Femur (tissue), 1 donor: ENCODE measurements at regions not wholly inside any gene's neighbourhood (a gene's known extent, or its start where the extent isn't known, plus 50 kb on each side); places are given as distances from the start of the nearest gene placed in this dataset.
"Not testable (repeated sequence)": the region's sequence is repeated elsewhere in the genome, so short reads cannot be mapped to it uniquely, and the experiment has no call there.

ENCODE experiments used
- DNase-seq: peaks from one replicate; pipeline ENCODE4 v3.0.0-alpha.2; 2017

GRCh38 chr1:56257726-56258125 is 321.6 kb downstream of the PLPP3 start:
- DNase-seq = no peak

- no peak for DNase-seq
Measured at GRCh38 chr1:56256153-56257000, 323.0 kb downstream of the PLPP3 start.

DNA sequence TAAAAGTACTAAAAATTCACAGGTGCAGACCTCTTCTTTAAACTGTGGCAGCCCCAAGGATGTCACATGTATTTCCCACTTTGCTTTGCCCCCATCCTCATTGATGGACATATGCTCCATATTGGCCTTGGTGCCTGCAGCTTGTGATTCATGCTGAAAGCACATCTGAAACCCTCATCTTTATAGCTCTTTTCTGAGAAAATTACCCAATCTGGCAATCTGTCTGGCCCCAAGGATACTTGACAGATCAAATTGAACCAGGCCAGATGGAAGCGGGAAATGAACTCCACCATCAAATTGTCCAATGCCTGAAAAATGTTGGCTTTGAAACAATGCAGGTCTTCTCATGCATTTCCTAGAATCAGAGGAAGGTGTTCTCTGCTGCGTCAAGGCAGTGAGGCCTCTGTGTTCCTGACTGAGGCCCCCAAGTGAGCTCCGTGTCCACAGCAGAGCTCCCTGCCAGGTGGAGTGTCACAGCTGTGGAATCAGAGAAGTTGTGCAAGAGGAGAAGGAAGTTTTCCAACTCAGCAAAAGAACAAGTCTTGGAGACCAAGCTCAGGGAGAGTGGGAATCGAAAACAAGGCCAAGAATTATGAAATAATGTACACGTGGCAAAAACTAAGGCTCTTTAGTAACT is 323.7 kb downstream of the PLPP3 start:
- peak; percentile 88 for DNase-seq

DNA sequence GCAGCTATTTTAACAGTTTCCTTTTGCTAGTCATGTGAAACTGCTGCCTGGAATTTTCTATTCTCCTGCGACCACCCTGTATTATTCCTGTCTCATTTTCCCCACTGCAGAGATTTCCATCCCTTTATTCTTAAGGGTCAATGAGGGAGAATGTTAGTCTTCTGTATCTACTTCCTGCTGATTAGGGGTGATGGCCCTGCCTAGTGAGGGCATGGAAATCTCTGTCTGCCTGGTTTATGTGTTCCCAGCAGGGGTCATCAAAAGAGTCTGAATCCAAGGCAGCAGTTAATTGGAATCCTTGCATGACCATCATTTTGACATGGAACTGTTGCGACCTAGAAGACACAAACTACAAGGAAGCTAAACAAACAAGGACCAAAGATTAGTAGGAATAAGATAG is 325.2 kb downstream of the PLPP3 start:
- DNase-seq = no peak

DNA sequence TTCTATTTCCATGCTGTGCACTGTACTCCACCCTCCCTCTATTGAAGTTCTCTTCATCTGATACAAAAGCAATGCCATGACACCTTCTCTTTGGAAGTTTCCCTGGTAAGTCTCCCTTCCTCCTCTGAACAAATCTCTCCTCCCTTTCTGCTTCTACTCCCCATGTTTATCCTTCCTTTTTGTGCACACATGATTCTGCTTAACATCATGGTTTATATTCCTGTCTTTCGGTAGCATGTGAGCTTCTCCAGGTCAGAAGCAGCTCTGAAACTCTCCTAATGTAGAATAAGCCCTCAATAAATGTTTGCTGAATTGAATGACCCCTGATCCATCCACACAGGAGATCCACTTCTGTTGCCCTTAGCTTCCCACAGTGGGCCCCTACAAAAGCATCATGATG is 328.6 kb downstream of the PLPP3 start:
- DNase-seq = no peak

DNA sequence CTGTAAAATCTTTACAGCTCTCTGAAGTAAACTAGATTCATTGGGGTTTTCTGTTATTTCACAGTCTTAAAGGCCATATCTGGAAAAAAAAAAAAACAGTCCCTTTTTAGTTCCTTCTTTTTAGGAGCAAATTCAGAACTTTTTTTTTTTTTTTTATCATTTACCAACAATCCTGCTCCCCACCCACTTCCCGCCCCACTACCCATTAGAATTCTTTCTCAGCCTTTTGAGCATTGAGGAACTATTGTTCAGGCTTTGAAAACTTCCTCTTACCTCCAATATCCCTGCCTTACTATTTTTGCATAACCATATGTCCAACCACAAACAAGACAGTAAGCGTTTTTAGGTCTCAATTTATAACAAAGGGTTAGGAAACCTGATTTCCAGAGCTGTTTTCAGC is 330.1 kb downstream of the PLPP3 start:
- DNase-seq = no peak

- no peak for DNase-seq
Measured at GRCh38 chr1:56248138-56248537, 331.2 kb downstream of the PLPP3 start.

GRCh38 chr1:56246726-56247125 is 332.6 kb downstream of the PLPP3 start:
- not testable (repeated sequence) for DNase-seq

DNA sequence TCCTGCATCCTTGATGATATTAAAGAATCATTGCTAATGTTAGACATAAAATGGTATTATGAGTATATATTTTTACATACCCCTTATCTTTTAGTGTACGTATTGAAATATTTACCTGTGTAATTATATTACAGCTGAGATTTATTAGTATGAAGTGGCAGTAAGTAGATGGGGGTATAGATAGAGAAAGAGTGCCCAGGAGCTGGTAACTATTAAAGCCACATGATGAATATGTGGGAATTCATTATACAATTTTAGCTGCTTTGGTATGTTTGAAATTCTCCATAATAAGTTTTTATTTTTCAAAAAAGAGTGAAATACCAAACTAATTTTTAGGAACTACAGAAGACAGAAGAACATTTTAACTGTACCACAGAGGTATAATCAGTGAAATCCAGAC is 339.0 kb downstream of the PLPP3 start:
- no peak for DNase-seq

GRCh38 chr1:56237491-56238064 is 341.8 kb downstream of the PLPP3 start:
- DNase-seq = no peak

DNA sequence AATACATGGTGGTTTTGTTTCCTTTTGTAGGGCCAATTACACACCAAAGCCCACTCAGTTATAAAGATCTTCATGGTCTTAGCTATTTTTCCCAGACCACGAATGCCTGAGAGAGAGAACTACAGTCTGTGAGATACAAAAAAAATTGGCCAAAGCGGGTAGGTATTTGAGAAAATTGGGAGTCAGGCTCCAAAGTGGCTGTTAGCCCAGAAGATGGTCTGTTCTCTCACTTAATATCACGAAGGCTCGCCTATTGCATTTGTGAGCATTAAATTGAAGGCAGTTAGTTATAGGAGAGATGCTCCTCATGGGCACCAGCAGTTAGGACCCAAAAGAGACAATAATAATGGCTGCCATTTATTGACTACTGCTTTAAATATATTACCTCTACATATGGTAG is 342.7 kb downstream of the PLPP3 start:
- no peak for DNase-seq

DNA sequence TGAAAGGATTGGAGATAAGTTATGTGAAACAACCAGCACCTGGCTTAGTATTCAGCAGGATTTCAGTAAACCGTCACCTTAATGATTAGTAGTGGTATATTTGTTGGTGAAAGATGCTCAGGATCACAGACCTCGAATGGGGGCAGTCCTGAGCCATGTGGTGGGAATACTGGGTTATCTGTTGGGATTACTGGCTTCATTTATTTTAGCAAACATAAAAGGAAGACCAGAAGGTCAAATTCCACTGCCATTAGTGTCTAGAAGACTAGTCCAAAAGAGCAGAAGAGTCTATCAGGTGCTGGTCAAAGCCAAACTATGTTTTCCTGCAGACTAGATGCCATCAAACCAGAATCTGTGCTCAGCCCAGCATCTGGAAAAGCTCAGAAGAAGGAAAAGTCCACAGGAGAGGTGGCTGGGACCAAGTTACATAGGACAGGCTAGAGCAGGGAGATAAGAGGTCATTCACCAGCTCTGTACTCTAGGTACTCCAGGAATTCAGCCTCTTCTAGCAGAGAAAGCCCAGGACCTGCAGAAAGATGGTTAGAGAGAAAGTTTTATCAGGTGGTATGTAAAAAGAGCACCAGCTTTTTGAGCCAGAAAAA is 343.4 kb downstream of the PLPP3 start:
- DNase-seq = no peak

DNA sequence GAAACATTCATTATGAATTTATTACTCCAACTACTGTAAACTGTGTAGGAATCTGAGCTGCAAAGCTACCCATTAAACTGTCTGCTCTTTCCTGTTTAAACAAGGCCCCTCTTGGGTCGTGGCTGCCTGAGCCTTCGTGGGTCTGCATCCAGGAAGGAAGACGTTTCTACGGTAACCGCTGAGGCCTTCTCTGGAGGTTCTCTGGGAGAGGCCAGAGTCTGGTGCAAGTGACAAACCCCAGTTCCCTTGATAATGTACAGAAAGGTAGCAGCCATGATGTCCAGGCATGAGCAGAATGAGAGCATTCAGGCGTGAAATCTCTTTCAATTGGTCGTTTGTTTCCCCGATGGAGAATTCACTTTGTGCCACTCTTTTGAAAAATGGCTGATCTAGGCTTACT is 350.2 kb downstream of the PLPP3 start:
- peak; percentile 25 for DNase-seq

DNA sequence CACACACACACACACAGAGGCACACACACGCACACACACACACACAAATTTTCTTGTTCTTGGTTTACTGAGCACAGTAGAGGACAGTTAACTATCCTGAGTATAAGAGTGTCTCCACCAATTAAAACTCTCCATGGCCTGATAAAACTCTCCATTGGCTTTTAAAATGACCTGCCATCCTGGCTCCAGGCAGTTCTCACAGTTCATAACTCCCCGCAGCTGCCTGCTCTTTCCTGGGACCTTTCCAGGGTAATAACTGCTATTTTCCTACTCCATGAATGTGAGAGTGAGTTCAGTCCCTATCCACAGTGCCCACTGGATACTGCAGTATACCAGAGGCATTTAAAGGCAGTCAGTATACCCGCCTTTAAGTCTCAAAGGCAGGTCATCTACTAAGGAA is 351.5 kb downstream of the PLPP3 start:
- peak; percentile 45 for DNase-seq

GRCh38 chr1:56227401-56227800 is 352.0 kb downstream of the PLPP3 start:
- DNase-seq = no peak

DNA sequence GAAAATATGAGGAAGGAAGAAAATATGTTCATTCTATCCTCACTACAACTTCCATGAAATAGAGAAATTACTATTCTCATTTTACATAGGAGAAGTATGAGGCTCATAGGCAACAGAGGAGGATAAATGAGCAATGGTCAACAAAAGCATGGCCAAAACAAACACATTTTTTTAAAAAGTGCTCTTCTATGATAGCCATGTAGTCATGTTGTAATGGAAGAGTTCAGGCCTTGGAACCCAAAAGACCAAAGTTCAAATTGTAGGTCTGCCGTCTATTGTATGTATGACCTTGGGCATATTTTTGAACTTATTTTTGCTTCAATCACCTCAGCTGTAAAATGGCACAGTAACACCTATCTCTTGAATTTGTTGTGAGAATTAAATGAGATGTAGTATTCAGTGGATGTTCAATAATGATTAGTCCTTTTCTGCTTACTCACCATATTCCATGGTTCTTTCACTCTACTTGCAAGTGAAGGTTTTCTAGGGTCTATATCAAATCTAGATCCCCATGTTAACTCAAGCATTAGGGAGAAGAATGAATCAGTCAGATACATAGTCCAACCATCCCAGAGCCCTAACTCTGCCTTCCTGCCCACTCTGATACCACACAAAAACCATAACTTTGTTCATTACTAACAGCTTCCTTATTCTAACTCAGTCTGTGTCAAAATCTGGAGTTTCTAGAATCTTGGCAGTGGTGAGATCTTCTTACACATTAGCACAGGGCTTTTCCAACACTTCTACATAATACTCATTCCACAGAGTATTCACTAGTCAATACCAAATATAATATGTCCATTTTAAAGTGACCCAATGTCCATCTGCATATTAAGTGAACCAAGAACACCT is 353.2 kb downstream of the PLPP3 start:
- no peak for DNase-seq

DNA sequence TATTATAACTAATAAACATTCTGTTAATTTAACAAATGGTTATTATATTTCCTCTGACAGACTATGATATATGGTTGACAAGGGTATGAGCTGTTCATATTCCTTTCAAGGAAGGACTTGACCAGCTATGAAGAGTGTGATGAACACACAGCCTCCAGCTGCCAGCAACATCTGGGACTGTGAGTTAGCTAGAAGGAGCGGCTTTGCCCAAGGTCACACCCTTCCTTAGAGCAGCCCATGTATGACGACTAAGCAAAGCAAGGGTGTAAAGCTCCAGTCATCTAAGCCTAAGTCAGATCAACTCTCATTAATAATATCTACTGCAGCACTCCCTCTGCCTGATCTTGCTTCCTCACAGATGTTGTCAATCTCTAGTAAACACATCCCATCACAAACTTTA is 355.4 kb downstream of the PLPP3 start:
- DNase-seq = no peak

GRCh38 chr1:56222914-56223540 is 356.3 kb downstream of the PLPP3 start:
- DNase-seq = no peak

- DNase-seq = no peak
Measured at GRCh38 chr1:56220021-56220420, 359.3 kb downstream of the PLPP3 start.

GRCh38 chr1:56218023-56218422 is 361.3 kb downstream of the PLPP3 start:
- DNase-seq = no peak

DNA sequence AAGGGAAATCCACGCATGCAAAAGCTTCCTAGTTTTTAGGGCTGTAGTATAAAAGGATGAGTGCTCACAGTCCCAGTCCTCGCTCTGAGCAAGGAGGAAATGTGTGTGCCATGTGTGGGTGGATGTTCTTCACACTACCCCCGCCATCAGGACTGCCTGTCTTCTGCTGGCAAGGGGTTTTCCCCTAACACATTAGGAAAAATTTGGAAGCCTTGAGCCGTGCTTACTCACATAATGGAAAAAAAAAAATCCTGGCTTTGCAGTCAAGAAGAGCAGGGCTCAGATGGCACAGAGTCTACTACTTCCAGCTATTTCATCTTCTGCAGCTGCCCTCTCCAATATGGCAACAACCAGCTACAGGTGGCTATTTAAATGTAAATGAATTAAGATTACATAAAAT is 363.1 kb downstream of the PLPP3 start:
- no peak for DNase-seq

DNA sequence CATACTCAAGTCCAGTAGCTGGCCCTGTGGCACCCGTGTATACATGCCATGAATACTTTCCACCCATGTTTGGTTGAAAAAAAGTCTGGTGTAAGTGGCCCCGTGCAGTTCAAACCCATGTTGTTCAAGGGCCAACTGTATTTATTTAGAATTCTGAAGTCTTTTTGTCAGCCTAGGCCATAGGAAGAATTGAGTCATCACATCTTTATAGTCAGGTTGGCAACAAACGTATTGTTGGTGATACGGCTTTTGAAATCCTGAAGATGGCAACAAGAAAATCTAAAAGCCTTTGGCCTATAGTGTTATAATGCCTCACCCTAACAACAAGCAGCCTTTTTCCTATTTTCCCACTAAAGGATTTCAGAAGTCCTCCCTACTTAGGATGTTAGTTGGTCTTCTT is 363.6 kb downstream of the PLPP3 start:
- DNase-seq = no peak
